Dedifferentiated amniotic fluid mesenchymal stem cell (primary cell): ENCODE measurements at regions not wholly inside any gene's neighbourhood (a gene's known extent, or its start where the extent isn't known, plus 50 kb on each side); places are given as distances from the start of the nearest gene placed in this dataset.

Experiments used
- DNase-seq: peaks from one replicate; pipeline ENCODE4 v3.0.0-alpha.2; 2016; ENCODE audit errors: extremely low spot score

DNA sequence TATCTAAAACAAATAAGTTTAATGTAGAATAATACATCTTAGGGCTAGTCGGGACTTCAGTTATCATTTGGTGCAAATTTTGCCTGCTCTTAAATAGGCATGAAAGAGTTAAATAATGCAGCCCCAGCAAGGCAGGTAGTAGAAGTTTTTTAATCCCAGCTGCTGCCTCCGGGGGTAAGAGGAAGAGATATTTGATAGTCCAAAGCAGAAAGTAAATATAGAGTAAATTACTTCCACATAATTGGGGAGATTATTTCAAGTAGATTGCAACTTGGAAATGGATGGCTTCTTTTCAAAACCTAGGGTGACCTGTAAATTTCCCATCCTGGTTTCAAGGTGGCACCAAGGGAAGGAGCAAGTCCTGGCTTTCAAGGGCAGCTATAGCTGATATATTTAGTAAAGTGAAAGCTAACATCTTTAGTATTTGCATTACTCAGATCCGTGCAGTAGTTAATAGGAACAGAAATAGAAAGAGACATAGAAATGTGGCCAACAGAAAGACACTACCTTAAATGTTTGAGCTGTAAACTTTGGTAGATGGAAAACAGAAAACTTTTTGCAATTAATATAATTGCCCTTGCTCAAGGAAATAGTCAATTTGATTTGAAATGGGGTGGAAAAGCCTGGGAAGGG lies 109.1 kb downstream of the LMO4 start:
- DNase-seq, result no peak

DNA sequence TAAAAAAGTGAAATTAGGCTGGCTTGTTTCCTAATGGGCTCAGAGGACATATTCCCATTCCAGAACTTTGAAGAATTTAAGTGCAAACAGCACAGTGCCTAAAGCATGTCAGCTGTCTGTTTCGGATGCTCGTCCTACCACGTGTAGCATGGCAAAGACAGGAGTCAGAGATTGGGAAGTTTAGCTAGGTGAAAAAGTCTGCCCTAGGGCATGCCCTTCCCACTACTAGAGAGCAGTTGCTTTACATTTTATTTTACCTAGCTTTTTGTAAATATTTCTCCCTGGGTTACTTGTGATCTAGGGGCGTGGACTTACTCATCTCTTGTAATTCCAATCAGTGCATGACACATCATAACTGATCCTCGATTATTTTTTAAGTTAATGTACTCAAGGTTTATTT lies 111.1 kb downstream of the LMO4 start:
- no peak for DNase-seq

DNA sequence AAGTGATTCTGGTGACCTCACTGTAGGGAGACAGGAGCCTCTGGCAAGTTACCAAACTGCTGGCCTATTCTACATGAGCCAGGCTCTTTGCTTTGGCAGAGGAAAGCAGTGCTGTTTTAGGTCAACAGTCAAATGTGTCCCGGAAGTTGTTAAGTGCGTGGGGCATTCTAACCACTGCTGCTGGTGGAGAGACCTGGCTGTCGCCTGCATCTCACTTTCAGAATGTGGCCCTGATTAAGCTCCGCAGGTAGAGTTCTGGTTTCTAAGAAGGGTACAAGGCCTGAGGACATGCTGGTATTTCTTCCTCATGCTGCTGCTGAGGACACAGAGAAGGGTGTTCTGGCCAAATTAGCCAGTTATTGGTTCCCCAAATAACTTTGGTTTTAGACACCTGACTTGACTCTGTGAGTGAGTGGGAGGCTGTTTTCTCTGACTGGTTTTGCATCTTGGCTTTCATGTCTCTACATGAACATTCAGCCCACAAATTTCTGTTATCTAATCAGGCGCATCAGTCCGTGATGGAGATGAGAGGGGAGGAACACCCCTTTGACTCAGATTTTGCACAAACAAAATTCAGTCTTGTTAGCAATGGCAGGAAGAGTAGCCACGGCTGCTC lies 120.8 kb downstream of the LMO4 start:
- DNase-seq, result no peak

GRCh38 chr1:87450136-87450535 lies 121.5 kb downstream of the LMO4 start:
- DNase-seq, result no peak

DNA sequence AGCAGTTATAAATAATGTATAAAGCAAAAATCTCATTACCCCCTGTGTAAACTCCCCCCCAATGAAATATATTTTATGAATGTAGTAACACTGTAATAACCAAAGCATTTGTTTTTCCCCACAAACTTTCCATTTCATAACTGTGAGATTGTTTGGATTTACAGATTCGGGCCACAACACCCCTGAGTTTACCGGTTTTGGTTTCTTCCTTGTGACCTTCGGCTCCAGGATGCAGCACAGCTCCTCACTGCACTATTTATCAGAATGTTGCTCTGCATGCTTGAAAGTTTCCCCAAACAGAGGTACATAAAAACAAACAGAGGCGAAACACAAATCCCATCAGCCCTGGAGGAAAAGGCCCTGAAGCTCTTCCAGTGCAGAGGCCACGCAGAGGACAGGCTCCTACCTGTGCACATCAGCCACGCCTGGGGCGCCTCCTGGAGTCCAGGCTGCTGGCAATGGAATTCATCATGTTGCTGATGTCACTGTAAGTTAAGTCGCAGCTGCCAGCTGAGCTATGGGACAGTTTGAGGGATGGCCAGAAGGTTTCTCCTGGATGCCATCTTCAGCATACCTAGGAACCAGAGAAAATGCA lies 122.0 kb downstream of the LMO4 start:
- DNase-seq, result no peak

GRCh38 chr1:87451229-87451920 lies 122.7 kb downstream of the LMO4 start:
- DNase-seq, result no peak

DNA sequence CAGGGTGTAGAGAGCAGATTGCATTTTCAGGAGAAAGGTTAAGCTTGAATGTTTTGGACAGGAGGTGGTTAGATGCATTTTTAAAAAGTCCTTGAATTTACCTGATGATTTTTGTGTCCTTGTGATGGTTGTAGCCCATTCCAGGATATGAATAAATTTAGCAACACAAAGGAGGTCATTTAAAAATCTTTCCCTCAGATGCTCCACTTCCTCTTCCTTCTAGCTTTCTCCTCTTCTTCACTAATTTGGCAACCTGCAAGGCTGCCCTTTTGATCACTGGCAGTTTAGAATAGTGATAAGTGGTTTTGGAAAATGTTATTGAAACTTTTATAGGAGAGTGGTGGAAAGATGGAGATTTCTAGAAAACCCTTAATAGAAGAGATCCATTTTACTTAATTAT lies 124.0 kb downstream of the LMO4 start:
- DNase-seq, result no peak

GRCh38 chr1:87457408-87457807 lies 128.7 kb downstream of the LMO4 start:
- DNase-seq, result no peak

DNA sequence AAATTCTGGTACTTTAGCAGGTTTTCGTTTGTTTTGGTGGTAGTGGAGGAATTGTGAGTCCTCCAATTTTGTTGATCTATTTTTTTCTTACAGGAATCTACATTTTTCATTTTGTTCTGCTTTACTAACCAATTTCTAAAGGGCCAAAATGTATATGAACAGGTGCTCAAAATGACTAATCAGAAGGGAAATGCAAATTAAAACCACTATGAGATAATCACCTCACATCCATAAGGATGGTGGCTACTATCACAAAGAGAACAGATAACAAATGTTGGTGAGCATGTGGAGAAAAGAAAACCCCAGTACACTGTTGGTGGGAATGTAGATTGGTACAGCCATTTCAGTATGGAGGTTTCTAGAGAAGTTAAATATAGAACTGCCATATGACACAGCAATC lies 134.2 kb downstream of the LMO4 start:
- DNase-seq, result no peak

DNA sequence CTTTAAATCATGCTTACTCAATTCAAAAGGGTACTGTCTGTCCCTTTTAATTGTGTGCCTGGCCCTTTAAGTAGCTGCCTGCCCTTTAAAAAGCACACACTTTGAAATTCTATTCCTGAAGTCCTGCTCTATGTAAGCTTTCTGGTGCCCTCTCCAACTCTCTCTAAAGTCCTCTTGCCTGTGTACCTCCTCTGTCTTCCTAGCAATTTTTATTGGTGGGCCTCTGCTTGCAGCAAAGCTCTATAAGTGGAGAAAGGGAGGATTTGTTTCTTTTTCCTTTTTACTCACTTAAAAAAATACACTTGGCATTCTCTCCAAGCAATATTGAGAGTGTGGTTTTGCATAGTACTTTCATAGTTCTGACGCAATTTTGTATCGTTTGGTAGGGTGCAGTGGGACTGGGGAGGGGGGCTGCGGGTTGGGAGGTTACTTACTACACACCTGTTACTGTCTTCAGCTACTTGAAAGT lies 135.4 kb downstream of the LMO4 start:
- no peak for DNase-seq

DNA sequence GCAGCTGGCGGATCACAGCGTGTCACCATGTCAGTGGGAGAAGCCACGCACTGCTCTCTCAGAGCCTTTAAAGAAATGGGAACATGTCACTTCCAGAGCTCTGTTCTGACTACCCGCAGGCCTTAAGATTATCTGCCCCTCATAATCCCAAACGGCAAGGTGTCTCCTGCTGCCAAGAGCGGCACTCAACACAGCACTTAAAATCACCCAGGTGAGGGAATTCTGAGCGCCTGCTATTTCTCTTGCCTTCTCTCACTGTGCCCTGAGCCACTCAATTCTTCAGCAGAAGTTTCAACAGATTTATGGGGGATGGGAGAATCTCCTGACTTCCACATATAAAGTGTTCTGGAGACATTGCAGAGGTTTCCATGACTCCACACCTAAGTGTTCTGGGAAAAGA lies 137.9 kb downstream of the LMO4 start:
- DNase-seq, result no peak

- no peak for DNase-seq
These were observed 144.0 kb downstream of the LMO4 start for GRCh38 chr1:87472716-87473115.

GRCh38 chr1:87473203-87473661 lies 144.6 kb downstream of the LMO4 start:
- no peak for DNase-seq

- no peak for DNase-seq
These were observed 145.4 kb downstream of the LMO4 start for GRCh38 chr1:87474098-87474497.

- DNase-seq, result no peak
These were observed 149.6 kb downstream of the LMO4 start for GRCh38 chr1:87478231-87478630.

DNA sequence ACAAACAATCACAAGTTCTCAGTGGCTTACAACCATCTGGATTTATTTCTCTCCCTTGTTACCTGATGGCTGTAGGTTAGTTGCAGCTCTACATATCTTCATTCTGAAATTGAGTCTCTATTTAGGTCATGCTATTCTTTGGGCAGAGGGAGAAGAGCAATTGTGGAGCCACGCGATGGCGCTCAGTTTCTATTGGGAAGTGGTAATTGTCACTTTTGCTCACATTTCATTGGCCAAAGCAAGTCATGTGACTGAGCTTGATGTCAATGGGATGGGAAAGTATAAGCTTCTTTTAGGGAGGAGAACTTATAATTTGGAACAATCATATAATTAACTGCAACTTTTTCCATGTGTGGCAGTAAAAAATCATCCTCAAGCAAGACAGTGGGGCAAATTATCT lies 166.5 kb downstream of the LMO4 start:
- no peak for DNase-seq

- DNase-seq, result no peak
These were observed 167.2 kb downstream of the LMO4 start for GRCh38 chr1:87495870-87496269.

DNA sequence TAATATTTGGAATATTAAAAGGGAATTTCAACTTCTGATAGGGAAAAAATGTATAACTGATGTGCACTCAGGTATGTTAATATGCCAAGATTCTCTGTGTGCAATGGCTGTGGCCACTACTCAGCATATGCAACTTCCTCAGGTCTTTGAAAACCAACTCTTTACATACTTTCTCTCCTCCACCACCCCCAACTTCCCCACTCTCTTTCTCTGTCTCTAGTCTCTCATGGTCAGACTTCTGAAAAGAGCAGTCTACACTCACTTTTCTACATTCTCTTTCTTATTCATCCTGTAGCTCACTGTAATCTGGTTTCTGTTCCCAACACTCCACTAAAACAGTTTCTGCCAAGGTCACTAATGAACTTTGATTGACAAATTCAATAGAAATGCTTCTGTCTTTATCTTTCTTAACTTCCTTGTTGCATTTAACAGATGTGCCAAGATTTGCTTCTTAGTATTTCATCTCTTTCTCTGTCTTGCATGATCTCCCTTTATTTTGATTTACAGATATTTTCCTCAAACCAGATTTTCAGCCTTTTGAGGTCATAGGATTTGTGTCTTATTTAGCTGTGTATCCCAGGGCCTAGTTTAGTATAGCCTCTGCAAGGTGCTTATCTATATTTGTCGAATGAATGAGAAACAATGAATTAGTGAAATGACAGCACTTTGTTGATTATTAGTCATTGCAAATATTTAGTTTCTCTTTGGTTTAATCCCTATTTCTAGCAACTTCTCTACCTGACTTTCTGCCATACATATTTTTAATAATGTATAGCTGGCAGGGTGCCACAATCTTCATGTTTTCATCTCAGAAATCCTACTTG lies 168.9 kb downstream of the LMO4 start:
- no peak for DNase-seq

DNA sequence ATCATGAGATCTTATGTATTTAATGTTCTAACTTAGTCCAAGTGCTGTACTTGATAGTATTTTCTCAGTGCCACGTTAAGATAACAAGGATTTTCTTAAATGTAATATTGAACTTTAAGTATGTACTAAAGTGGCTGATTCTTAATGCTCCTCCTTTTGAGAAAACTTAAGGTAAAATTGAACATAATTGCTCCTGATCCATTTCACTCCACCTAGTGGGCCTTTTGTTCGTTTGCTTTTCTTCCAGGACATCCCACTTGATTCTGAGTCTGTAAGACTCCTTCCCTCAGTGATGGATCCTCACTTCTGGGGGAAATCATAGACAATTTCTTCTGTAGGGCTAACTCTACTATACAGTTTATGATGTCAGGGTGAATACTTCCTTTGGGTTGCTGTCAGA lies 173.1 kb downstream of the LMO4 start:
- no peak for DNase-seq

GRCh38 chr1:87505391-87505983 lies 176.8 kb downstream of the LMO4 start:
- DNase-seq, result no peak

DNA sequence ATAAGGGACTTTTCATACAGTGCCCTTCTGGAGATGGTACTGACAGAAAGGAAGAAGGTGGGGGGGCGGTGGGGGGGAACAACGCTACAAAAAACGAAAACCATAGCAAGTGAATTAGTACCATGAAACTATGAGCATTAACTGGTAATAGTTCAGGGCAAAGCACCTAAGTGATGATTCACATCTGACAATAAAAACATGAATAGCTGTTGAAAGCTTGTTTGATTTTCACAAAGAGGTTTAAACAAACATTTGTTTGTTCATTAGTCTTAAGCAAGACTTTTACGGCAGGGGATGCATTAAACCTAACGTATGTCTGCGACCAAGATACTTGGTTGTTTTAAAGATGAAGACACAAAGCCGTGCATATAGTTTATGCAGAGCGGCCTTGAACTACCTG lies 177.5 kb downstream of the LMO4 start:
- no peak for DNase-seq
